ENCODE measurements at regions not wholly inside any gene's neighbourhood (a gene's known extent, or its start where the extent isn't known, plus 50 kb on each side); places are given as distances from the start of the nearest gene placed in this dataset.

GRCh38 chr13:67860315-67860714 lies 630.2 kb upstream of the PCDH9 start:
- no peak overlapping the region for H3K4me3 ChIP-seq (ENCODE audit: low read depth, low read length)
- TF ChIP-seq POLR2A (IDR thresholded peaks at IDR 0.05; ENCODE audit: extremely low read depth, insufficient read length) (no peak), MYC (IDR thresholded peaks at IDR 0.05; ENCODE audit: low read depth, low read length) (no peak), MAX (IDR thresholded peaks at IDR 0.05; ENCODE audit: low read depth, low read length) (no peak), CTCF (IDR thresholded peaks at IDR 0.05; ENCODE audit: low read depth, low read length) (no peak)
- DNase-seq (ENCODE audit: low read depth): no peak

GRCh38 chr13:67859904-67860303 lies 629.8 kb upstream of the PCDH9 start:
- DNase-seq (ENCODE audit: low read depth): no peak
- TF ChIP-seq CTCF (IDR thresholded peaks at IDR 0.05; ENCODE audit: low read depth, low read length): no peak
- TF ChIP-seq POLR2A (IDR thresholded peaks at IDR 0.05; ENCODE audit: extremely low read depth, insufficient read length): no peak
- TF ChIP-seq MYC (IDR thresholded peaks at IDR 0.05; ENCODE audit: low read depth, low read length): no peak
- TF ChIP-seq MAX (IDR thresholded peaks at IDR 0.05; ENCODE audit: low read depth, low read length): no peak
- H3K4me3 ChIP-seq (ENCODE audit: low read depth, low read length): no peak overlapping the region

- DNase-seq (ENCODE audit: low read depth): no peak
- TF ChIP-seq POLR2A (IDR thresholded peaks at IDR 0.05; ENCODE audit: extremely low read depth, insufficient read length): no peak
- no peak for TF ChIP-seq MYC (IDR thresholded peaks at IDR 0.05; ENCODE audit: low read depth, low read length)
- H3K4me3 ChIP-seq (ENCODE audit: low read depth, low read length): no peak overlapping the region
Measured at GRCh38 chr13:67857581-67858310, 627.6 kb upstream of the PCDH9 start.

- H3K4me3 ChIP-seq (ENCODE audit: low read depth, low read length): no peak overlapping the region
- TF ChIP-seq CTCF (IDR thresholded peaks at IDR 0.05; ENCODE audit: low read depth, low read length) (no peak), MAX (IDR thresholded peaks at IDR 0.05; ENCODE audit: low read depth, low read length) (no peak)
- DNase-seq (ENCODE audit: low read depth): no peak
Measured at GRCh38 chr13:67856955-67857354, 626.8 kb upstream of the PCDH9 start.

GRCh38 chr13:67855741-67856238 lies 625.7 kb upstream of the PCDH9 start:
- no peak overlapping the region for H3K4me3 ChIP-seq (ENCODE audit: low read depth, low read length)
- TF ChIP-seq MYC (IDR thresholded peaks at IDR 0.05; ENCODE audit: low read depth, low read length): no peak
- TF ChIP-seq CTCF (IDR thresholded peaks at IDR 0.05; ENCODE audit: low read depth, low read length): no peak
- no peak for TF ChIP-seq POLR2A (IDR thresholded peaks at IDR 0.05; ENCODE audit: extremely low read depth, insufficient read length)
- no peak for TF ChIP-seq MAX (IDR thresholded peaks at IDR 0.05; ENCODE audit: low read depth, low read length)
- no peak for DNase-seq (ENCODE audit: low read depth)

GRCh38 chr13:67854990-67855389 lies 624.9 kb upstream of the PCDH9 start:
- no peak for DNase-seq (ENCODE audit: low read depth)
- no peak overlapping the region for H3K4me3 ChIP-seq (ENCODE audit: low read depth, low read length)
- TF ChIP-seq CTCF (IDR thresholded peaks at IDR 0.05; ENCODE audit: low read depth, low read length) (no peak), MYC (IDR thresholded peaks at IDR 0.05; ENCODE audit: low read depth, low read length) (no peak), POLR2A (IDR thresholded peaks at IDR 0.05; ENCODE audit: extremely low read depth, insufficient read length) (no peak), MAX (IDR thresholded peaks at IDR 0.05; ENCODE audit: low read depth, low read length) (no peak)
